22Rv1 (cell line): ENCODE measurements at regions not wholly inside any gene's neighbourhood (a gene's known extent, or its start where the extent isn't known, plus 50 kb on each side); places are given as distances from the start of the nearest gene placed in this dataset.

Experiments used
- CTCF ChIP-seq: fragments of 450-650 bp; IDR thresholded peaks from 2 replicates; pipeline ENCODE4 v1.5.1; 2017; ENCODE audit warnings: mild to moderate bottlenecking
- ZFX ChIP-seq: fragments of 450-650 bp; IDR thresholded peaks from 2 replicates; pipeline ENCODE4 v1.6.1; 2017; ENCODE audit warnings: antibody characterized with exemption, borderline replicate concordance

DNA sequence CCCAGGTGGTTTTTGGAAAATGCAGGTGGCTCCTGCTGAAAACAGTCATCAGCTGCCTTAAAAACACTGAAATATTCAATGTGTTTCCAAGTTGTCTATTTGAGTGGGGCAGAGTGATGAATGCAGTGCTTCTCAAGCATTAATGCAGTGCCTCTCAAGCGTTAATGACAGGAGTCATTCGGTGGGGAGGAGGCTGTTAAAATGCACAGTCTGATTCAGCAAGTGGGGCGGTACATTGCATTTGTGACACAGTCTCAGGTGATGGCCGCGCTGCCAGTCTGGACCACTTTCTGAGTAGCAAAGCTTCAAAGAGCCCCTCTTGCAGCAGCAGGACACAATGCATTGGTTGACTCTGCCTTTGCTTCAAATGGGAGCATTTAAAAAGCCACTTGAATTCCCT lies 231.4 kb upstream of the RGPD4 start:
- TF ChIP-seq CTCF (no peak), ZFX (no peak)
